ENCODE measurements at regions not wholly inside any gene's neighbourhood (a gene's known extent, or its start where the extent isn't known, plus 50 kb on each side); places are given as distances from the start of the nearest gene placed in this dataset.

DNA sequence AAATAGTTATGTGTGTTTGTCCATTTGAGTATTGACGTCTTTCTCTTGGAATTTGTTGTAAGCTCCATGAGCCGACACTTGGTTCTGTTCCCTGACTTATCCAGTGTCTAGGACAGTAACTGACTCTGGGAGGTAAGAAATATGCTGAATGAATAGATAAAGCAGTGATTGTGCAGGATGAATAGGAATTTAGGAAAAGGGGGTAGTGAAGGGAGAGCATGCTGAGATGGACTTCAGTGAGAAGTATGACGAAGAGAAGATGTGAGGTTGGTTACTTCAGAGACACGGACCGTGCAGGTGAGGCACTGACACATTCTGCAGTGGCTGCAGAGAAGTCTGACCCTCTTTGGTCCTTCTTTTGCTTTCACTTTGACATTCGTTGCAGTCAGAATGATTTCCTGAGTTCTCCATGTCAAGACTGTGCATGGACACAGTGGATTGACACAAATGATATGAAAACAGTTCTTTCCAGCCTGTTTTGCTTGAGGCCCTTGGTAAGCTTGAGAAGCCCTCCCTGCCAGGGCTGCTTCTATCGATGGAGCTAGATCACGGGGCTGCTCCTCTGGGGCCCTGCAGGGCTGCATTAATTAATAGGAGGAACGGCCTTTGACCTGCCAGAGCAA, 261.5 kb upstream of the SORCS1 start:
- TF ChIP-seq, protein P1, sequence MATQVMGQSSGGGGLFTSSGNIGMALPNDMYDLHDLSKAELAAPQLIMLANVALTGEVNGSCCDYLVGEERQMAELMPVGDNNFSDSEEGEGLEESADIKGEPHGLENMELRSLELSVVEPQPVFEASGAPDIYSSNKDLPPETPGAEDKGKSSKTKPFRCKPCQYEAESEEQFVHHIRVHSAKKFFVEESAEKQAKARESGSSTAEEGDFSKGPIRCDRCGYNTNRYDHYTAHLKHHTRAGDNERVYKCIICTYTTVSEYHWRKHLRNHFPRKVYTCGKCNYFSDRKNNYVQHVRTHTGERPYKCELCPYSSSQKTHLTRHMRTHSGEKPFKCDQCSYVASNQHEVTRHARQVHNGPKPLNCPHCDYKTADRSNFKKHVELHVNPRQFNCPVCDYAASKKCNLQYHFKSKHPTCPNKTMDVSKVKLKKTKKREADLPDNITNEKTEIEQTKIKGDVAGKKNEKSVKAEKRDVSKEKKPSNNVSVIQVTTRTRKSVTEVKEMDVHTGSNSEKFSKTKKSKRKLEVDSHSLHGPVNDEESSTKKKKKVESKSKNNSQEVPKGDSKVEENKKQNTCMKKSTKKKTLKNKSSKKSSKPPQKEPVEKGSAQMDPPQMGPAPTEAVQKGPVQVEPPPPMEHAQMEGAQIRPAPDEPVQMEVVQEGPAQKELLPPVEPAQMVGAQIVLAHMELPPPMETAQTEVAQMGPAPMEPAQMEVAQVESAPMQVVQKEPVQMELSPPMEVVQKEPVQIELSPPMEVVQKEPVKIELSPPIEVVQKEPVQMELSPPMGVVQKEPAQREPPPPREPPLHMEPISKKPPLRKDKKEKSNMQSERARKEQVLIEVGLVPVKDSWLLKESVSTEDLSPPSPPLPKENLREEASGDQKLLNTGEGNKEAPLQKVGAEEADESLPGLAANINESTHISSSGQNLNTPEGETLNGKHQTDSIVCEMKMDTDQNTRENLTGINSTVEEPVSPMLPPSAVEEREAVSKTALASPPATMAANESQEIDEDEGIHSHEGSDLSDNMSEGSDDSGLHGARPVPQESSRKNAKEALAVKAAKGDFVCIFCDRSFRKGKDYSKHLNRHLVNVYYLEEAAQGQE (tag by site-specific recombination; IDR thresholded peaks at IDR 0.05): no peak
- no peak for TF ChIP-seq ZNF610 (tag by site-specific recombination; IDR thresholded peaks at IDR 0.05; ENCODE audit: borderline replicate concordance)
